ENCODE measurements at regions not wholly inside any gene's neighbourhood (a gene's known extent, or its start where the extent isn't known, plus 50 kb on each side); places are given as distances from the start of the nearest gene placed in this dataset.

DNA sequence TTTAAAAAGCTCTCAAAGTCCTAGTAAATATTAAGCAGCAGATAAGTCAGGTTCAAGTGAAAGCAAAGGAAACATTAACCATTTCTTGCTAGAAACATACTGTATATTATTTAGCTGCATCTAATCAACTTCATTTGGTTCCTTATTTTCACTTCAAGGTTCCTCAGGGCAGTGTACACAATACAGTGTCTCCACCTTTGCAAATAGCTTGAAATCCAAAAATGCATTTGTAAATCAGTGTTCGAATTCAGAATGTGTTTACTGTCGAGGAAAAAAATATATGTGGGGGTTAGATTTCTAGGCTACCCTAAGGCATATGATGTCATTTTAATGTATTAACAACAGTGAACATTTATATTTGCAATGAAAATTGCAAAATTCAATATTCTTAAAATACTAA is 436.0 kb downstream of the CETN3 start:
- TF ChIP-seq, protein P1, sequence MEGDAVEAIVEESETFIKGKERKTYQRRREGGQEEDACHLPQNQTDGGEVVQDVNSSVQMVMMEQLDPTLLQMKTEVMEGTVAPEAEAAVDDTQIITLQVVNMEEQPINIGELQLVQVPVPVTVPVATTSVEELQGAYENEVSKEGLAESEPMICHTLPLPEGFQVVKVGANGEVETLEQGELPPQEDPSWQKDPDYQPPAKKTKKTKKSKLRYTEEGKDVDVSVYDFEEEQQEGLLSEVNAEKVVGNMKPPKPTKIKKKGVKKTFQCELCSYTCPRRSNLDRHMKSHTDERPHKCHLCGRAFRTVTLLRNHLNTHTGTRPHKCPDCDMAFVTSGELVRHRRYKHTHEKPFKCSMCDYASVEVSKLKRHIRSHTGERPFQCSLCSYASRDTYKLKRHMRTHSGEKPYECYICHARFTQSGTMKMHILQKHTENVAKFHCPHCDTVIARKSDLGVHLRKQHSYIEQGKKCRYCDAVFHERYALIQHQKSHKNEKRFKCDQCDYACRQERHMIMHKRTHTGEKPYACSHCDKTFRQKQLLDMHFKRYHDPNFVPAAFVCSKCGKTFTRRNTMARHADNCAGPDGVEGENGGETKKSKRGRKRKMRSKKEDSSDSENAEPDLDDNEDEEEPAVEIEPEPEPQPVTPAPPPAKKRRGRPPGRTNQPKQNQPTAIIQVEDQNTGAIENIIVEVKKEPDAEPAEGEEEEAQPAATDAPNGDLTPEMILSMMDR (IDR thresholded peaks at IDR 0.05; ENCODE audit: poor library complexity, severe bottlenecking) = no peak
- TF ChIP-seq, protein P2, sequence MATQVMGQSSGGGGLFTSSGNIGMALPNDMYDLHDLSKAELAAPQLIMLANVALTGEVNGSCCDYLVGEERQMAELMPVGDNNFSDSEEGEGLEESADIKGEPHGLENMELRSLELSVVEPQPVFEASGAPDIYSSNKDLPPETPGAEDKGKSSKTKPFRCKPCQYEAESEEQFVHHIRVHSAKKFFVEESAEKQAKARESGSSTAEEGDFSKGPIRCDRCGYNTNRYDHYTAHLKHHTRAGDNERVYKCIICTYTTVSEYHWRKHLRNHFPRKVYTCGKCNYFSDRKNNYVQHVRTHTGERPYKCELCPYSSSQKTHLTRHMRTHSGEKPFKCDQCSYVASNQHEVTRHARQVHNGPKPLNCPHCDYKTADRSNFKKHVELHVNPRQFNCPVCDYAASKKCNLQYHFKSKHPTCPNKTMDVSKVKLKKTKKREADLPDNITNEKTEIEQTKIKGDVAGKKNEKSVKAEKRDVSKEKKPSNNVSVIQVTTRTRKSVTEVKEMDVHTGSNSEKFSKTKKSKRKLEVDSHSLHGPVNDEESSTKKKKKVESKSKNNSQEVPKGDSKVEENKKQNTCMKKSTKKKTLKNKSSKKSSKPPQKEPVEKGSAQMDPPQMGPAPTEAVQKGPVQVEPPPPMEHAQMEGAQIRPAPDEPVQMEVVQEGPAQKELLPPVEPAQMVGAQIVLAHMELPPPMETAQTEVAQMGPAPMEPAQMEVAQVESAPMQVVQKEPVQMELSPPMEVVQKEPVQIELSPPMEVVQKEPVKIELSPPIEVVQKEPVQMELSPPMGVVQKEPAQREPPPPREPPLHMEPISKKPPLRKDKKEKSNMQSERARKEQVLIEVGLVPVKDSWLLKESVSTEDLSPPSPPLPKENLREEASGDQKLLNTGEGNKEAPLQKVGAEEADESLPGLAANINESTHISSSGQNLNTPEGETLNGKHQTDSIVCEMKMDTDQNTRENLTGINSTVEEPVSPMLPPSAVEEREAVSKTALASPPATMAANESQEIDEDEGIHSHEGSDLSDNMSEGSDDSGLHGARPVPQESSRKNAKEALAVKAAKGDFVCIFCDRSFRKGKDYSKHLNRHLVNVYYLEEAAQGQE (IDR thresholded peaks at IDR 0.05; ENCODE audit: borderline replicate concordance) = no peak
- TF ChIP-seq EZH2 (IDR thresholded peaks at IDR 0.05; ENCODE audit: borderline replicate concordance, insufficient read depth, low read length, poor library complexity, severe bottlenecking) = no peak
- no peak for TF ChIP-seq EP300 (conservative IDR thresholded peaks at IDR 0.05; ENCODE audit: poor library complexity, severe bottlenecking)
- TF ChIP-seq MXI1 (conservative IDR thresholded peaks at IDR 0.05; ENCODE audit: poor library complexity, severe bottlenecking) = no peak
- TF ChIP-seq POLR2AphosphoS5 (IDR thresholded peaks at IDR 0.05) = no peak
- no peak for TF ChIP-seq SMC3 (conservative IDR thresholded peaks at IDR 0.05; ENCODE audit: poor library complexity)
- TF ChIP-seq TAF1 (IDR thresholded peaks at IDR 0.05; ENCODE audit: low read depth) = no peak

Measured in neural cell (in vitro differentiated cells).